ENCODE measurements at regions not wholly inside any gene's neighbourhood (a gene's known extent, or its start where the extent isn't known, plus 50 kb on each side); places are given as distances from the start of the nearest gene placed in this dataset.

- Histone ChIP-seq H3K36me3 (no peaks in the 10 kb centered on the region), H3K4me1 (replicated peaks) (no peaks in the 10 kb centered on the region), H3K9me3 (no peaks in the 10 kb centered on the region), H3K27me3 (replicated peaks; ENCODE audit: insufficient read depth) (no peaks in the 10 kb centered on the region), H3K27ac (no peak overlapping the region), H3K4me3 (no peak overlapping the region)
- WGBS, result 66% methylated on average over 1 of the region's 1 CpG
- intact Hi-C loops (cut with DNase I), result loop anchor here (5.0 kb wide), 1 partner anchor 783 kb away; no protein-coding TSS in a partner anchor
- DNase-seq (ENCODE audit: low spot score), result no peak
- TF ChIP-seq CTCF (IDR thresholded peaks at IDR 0.05), result no peak
- TF ChIP-seq POLR2AphosphoS5 (IDR thresholded peaks at IDR 0.05), result no peak
- no peak for TF ChIP-seq POLR2A (IDR thresholded peaks at IDR 0.05)
These were observed 527.0 kb downstream of the SOX6 start for GRCh38 chr11:15829312-15829711.

- DNase-seq (ENCODE audit: low spot score), result no peak
- Histone ChIP-seq H3K4me3 (no peak overlapping the region), H3K27ac (no peak overlapping the region), H3K36me3 (no peaks in the 10 kb centered on the region), H3K9me3 (no peaks in the 10 kb centered on the region), H3K4me1 (replicated peaks) (no peaks in the 10 kb centered on the region), H3K27me3 (replicated peaks; ENCODE audit: insufficient read depth) (no peaks in the 10 kb centered on the region)
- intact Hi-C loops (cut with DNase I), result no loop called here
- TF ChIP-seq POLR2AphosphoS5 (IDR thresholded peaks at IDR 0.05), result no peak
- 92% methylated on average over 9 of the region's 9 CpGs for WGBS
These were observed 525.5 kb downstream of the SOX6 start for GRCh38 chr11:15830741-15831428.

- no peaks in the 10 kb centered on the region for H3K9me3 ChIP-seq
- H3K4me1 ChIP-seq (replicated peaks), result no peaks in the 10 kb centered on the region
- WGBS, result 30% methylated on average over 7 of the region's 7 CpGs
- DNase-seq (ENCODE audit: low spot score), result peak; percentile 41
- TF ChIP-seq POLR2AphosphoS5 (IDR thresholded peaks at IDR 0.05) (peak; percentile 38), CTCF (IDR thresholded peaks at IDR 0.05) (no peak), POLR2A (IDR thresholded peaks at IDR 0.05) (no peak)
- H3K36me3 ChIP-seq, result no peaks in the 10 kb centered on the region
- no peaks in the 10 kb centered on the region for H3K27me3 ChIP-seq (replicated peaks; ENCODE audit: insufficient read depth)
- H3K4me3 ChIP-seq, result no peak overlapping the region
- H3K27ac ChIP-seq, result no peak overlapping the region
- intact Hi-C loops (cut with DNase I), result no loop called here
These were observed 520.4 kb downstream of the SOX6 start for GRCh38 chr11:15835788-15836411.

- no peak for TF ChIP-seq POLR2AphosphoS5 (IDR thresholded peaks at IDR 0.05)
- intact Hi-C loops (cut with DNase I), result no loop called here
- no peaks in the 10 kb centered on the region for H3K9me3 ChIP-seq
- 46% methylated on average over 1 of the region's 1 CpG for WGBS
- no peaks in the 10 kb centered on the region for H3K4me1 ChIP-seq (replicated peaks)
- H3K27me3 ChIP-seq (replicated peaks; ENCODE audit: insufficient read depth), result no peaks in the 10 kb centered on the region
- H3K4me3 ChIP-seq, result no peak overlapping the region
- no peaks in the 10 kb centered on the region for H3K36me3 ChIP-seq
- H3K27ac ChIP-seq, result no peak overlapping the region
- DNase-seq (ENCODE audit: low spot score), result no peak
These were observed 519.6 kb downstream of the SOX6 start for GRCh38 chr11:15836795-15837194.

- Histone ChIP-seq H3K4me3 (no peak overlapping the region), H3K9me3 (no peaks in the 10 kb centered on the region), H3K27me3 (replicated peaks; ENCODE audit: insufficient read depth) (no peaks in the 10 kb centered on the region), H3K4me1 (replicated peaks) (no peaks in the 10 kb centered on the region), H3K36me3 (no peaks in the 10 kb centered on the region), H3K27ac (no peak overlapping the region)
- DNase-seq (ENCODE audit: low spot score), result no peak
- intact Hi-C loops (cut with DNase I), result no loop called here
- WGBS, result 99% methylated on average over 4 of the region's 4 CpGs
- TF ChIP-seq POLR2AphosphoS5 (IDR thresholded peaks at IDR 0.05) (no peak), CTCF (IDR thresholded peaks at IDR 0.05) (no peak), POLR2A (IDR thresholded peaks at IDR 0.05) (no peak)
These were observed 518.4 kb downstream of the SOX6 start for GRCh38 chr11:15837901-15838489.
